ENCODE measurements at regions not wholly inside any gene's neighbourhood (a gene's known extent, or its start where the extent isn't known, plus 50 kb on each side); places are given as distances from the start of the nearest gene placed in this dataset.

- Histone ChIP-seq H3K27me3 (ENCODE audit: low read depth) (no peaks in the 10 kb centered on the region), H3K36me3 (no peaks in the 10 kb centered on the region), H3K9me3 (replicated peaks) (no peaks in the 10 kb centered on the region), H3K4me3 (no peak overlapping the region), H3K27ac (replicated peaks) (no peak overlapping the region), H3K4me1 (peaks cover 53% of the 10 kb centered on the region)
- no peak for DNase-seq
- intact Hi-C loops (cut with micrococcal nuclease), result no loop called here
- TF ChIP-seq CTCF (IDR thresholded peaks at IDR 0.05; ENCODE audit: borderline replicate concordance), result no peak
Observed at GRCh38 chr17:77327181-77327565, 186.4 kb downstream of the SEC14L1 start.

- intact Hi-C loops (cut with micrococcal nuclease), result no loop called here
- Histone ChIP-seq H3K36me3 (no peaks in the 10 kb centered on the region), H3K9me3 (replicated peaks) (no peaks in the 10 kb centered on the region), H3K27me3 (ENCODE audit: low read depth) (no peaks in the 10 kb centered on the region), H3K27ac (replicated peaks) (no peak overlapping the region), H3K4me3 (no peak overlapping the region), H3K4me1 (peaks cover 48% of the 10 kb centered on the region)
- TF ChIP-seq CTCF (IDR thresholded peaks at IDR 0.05; ENCODE audit: borderline replicate concordance), result no peak
- DNase-seq, result no peak
Observed at GRCh38 chr17:77327566-77328464, 187.0 kb downstream of the SEC14L1 start.

- H3K4me1 ChIP-seq, result peaks cover 36% of the 10 kb centered on the region
- TF ChIP-seq CTCF (IDR thresholded peaks at IDR 0.05; ENCODE audit: borderline replicate concordance), result no peak
- DNase-seq, result no peak
- H3K27ac ChIP-seq (replicated peaks), result no peak overlapping the region
- no peaks in the 10 kb centered on the region for H3K27me3 ChIP-seq (ENCODE audit: low read depth)
- H3K9me3 ChIP-seq (replicated peaks), result no peaks in the 10 kb centered on the region
- intact Hi-C loops (cut with micrococcal nuclease), result no loop called here
- H3K36me3 ChIP-seq, result no peaks in the 10 kb centered on the region
- H3K4me3 ChIP-seq, result no peak overlapping the region
Observed at GRCh38 chr17:77328823-77329740, 188.3 kb downstream of the SEC14L1 start.

- Histone ChIP-seq H3K36me3 (no peaks in the 10 kb centered on the region), H3K27me3 (ENCODE audit: low read depth) (no peaks in the 10 kb centered on the region), H3K27ac (replicated peaks) (no peak overlapping the region), H3K9me3 (replicated peaks) (no peaks in the 10 kb centered on the region), H3K4me3 (no peak overlapping the region), H3K4me1 (peaks cover 29% of the 10 kb centered on the region)
- intact Hi-C loops (cut with micrococcal nuclease), result loop anchor here (5.0 to 10.0 kb wide), 2 partner anchors 95 to 167 kb away; no protein-coding TSS in a partner anchor
- no peak for TF ChIP-seq CTCF (IDR thresholded peaks at IDR 0.05; ENCODE audit: borderline replicate concordance)
- no peak for DNase-seq
Observed at GRCh38 chr17:77329741-77330531, 189.2 kb downstream of the SEC14L1 start.

- Histone ChIP-seq H3K4me1 (peaks cover 26% of the 10 kb centered on the region), H3K36me3 (no peaks in the 10 kb centered on the region), H3K4me3 (no peak overlapping the region), H3K27me3 (ENCODE audit: low read depth) (no peaks in the 10 kb centered on the region), H3K9me3 (replicated peaks) (no peaks in the 10 kb centered on the region), H3K27ac (replicated peaks) (no peak overlapping the region)
- intact Hi-C loops (cut with micrococcal nuclease), result loop anchor here (5.0 to 10.0 kb wide), 2 partner anchors 94 to 167 kb away; no protein-coding TSS in a partner anchor
- TF ChIP-seq CTCF (IDR thresholded peaks at IDR 0.05; ENCODE audit: borderline replicate concordance), result no peak
- no peak for DNase-seq
Observed at GRCh38 chr17:77330602-77331081, 189.9 kb downstream of the SEC14L1 start.

Data from left ventricle myocardium inferior (tissue), 1 donor.